ENCODE measurements at regions not wholly inside any gene's neighbourhood (a gene's known extent, or its start where the extent isn't known, plus 50 kb on each side); places are given as distances from the start of the nearest gene placed in this dataset.

- TF ChIP-seq POLR2A (IDR thresholded peaks at IDR 0.05; ENCODE audit: low read depth, low read length) (no peak), POLR2AphosphoS5 (IDR thresholded peaks at IDR 0.05; ENCODE audit: low read depth, low read length) (no peak)
Measured at GRCh38 chr2:138215958-138216357, 251.7 kb downstream of the HNMT start.

All from GM12892 (cell line).